Calu3 (cell line): ENCODE measurements at regions not wholly inside any gene's neighbourhood (a gene's known extent, or its start where the extent isn't known, plus 50 kb on each side); places are given as distances from the start of the nearest gene placed in this dataset.
"Not testable (repeated sequence)": the region's sequence is repeated elsewhere in the genome, so short reads cannot be mapped to it uniquely, and the experiment has no call there.

Experiments used
- BruUV-seq: library from RNA; stranded (reverse); fragments of 400-500 nt; replicated peaks from 2 replicates; lab custom pipeline; 2021; lab: Mats Ljungman, UMichigan
- CTCF ChIA-PET: fragments of 300-600 bp; sonication (Branson Sonifier 250); formaldehyde crosslinking; loops from one replicate; lab custom pipeline; 2022; ENCODE audit warnings: antibody characterized with exemption; lab: Charles Lee
- DNase-seq: peaks from one replicate; pipeline ENCODE4 v3.0.0; 2022
- H3K27ac Mint-ChIP-seq: one replicate; pipeline ENCODE4 v1.8.0; 2022; ENCODE audit warnings: mixed read lengths; ENCODE audit not compliant: unreplicated experiment
- H3K27me3 Mint-ChIP-seq: one replicate; pipeline ENCODE4 v1.8.0; 2022; ENCODE audit warnings: mixed read lengths; ENCODE audit not compliant: unreplicated experiment
- H3K36me3 Mint-ChIP-seq: one replicate; pipeline ENCODE4 v1.8.0; 2022; ENCODE audit warnings: mild to moderate bottlenecking, moderate library complexity, mixed read lengths; ENCODE audit not compliant: insufficient read depth, unreplicated experiment
- H3K4me1 Mint-ChIP-seq: one replicate; pipeline ENCODE4 v1.8.0; 2022; ENCODE audit warnings: mild to moderate bottlenecking, low read depth, mixed read lengths; ENCODE audit not compliant: unreplicated experiment
- H3K4me3 Mint-ChIP-seq: one replicate; pipeline ENCODE4 v1.8.0; 2022; ENCODE audit warnings: mild to moderate bottlenecking, low read depth, moderate library complexity, mixed read lengths; ENCODE audit not compliant: unreplicated experiment
- H3K9me3 Mint-ChIP-seq: one replicate; pipeline ENCODE4 v1.8.0; 2022; ENCODE audit warnings: low read depth, mixed read lengths; ENCODE audit not compliant: unreplicated experiment
- CTCF ChIP-seq: fragments of 200-600 bp; IDR thresholded peaks from one replicate; pipeline ENCODE4 v1.8.0; 2022; ENCODE audit warnings: antibody characterized with exemption; ENCODE audit not compliant: unreplicated experiment
- intact Hi-C: fragments of 100-400 bp; cut with micrococcal nuclease; formaldehyde crosslinking; loops from one replicate; pipeline ENCODE4 v1.10.0; 2022; ENCODE audit not compliant: unreplicated experiment

DNA sequence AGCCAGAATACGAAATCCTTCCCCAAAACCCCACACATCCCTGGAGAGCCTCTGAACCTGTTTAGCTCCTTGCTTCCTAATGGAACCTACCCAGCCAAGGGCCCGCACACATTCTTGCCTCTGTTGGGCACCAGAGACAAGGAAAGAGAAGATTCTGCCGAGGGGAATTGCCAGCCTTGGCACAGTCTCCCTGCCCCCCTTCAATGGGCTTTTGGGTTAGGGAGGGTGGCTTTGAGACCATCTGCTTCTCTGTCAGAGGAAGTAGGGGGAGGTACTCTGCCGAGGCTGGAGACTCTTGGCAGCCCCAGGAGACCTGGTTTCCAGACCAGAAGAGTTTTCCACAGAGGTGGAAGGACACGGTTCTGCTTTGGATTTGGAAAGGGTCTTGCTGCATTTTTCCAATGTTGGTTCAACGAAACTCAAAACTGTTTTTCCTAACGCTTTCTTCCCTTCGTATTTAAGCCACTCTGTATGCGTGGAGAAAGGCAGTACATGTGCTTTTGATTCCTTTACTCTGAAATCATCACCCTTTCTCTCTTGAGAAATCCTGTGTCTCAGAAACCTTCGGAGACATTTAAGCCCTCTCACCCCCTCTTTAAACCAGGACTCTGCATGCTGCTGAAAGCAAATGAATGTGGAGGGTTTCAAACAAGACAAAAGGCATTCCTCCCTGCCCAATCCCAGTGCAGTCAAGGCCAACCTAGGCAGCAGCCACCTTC, 78.8 kb upstream of the PRR23C start:
- H3K4me1 Mint-ChIP-seq = peaks cover 21% of the 10 kb centered on the region

GRCh38 chr3:139124197-139124596, 79.5 kb upstream of the PRR23C start:
- H3K4me1 Mint-ChIP-seq = peaks cover 21% of the 10 kb centered on the region
- TF ChIP-seq CTCF = no peak
- CTCF ChIA-PET = no interaction called here
- H3K4me3 Mint-ChIP-seq = no peak overlapping the region
- H3K36me3 Mint-ChIP-seq = no peaks in the 10 kb centered on the region
- no peaks in the 10 kb centered on the region for H3K9me3 Mint-ChIP-seq
- H3K27me3 Mint-ChIP-seq = peaks cover 13% of the 10 kb centered on the region
- H3K27ac Mint-ChIP-seq = no peak overlapping the region
- DNase-seq = no peak
- intact Hi-C loops = no loop called here
- no TSS peak for BruUV-seq

More for the DNA sequence above, 78.8 kb upstream of the PRR23C start:
- Mint-ChIP-seq H3K27ac (no peak overlapping the region), H3K9me3 (no peaks in the 10 kb centered on the region), H3K36me3 (no peaks in the 10 kb centered on the region), H3K27me3 (peaks cover 7% of the 10 kb centered on the region), H3K4me3 (no peak overlapping the region)
- DNase-seq = no peak
- CTCF ChIA-PET = no interaction called here
- TF ChIP-seq CTCF = no peak
- intact Hi-C loops = no loop called here
- BruUV-seq = no TSS peak

DNA sequence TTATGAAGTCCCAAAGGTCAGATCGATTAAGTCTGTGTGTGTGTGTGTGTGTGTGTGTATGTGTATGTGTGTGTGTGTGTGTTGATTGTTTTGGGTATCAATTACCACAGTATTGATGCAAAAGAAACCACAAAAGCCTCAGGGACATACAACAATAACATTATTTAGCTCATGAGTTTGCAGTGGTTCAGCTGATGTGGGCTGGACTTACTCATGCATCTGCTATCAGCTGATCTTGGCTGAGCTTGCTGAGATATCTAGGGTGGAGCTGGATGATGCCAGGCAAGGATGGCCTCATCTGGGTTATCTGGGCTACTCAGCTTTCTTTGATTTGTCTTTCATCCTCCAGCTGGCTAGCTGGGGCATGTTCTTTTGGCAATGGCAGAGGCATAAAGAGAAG, 82.4 kb upstream of the PRR23C start:
- no peaks in the 10 kb centered on the region for H3K9me3 Mint-ChIP-seq
- H3K36me3 Mint-ChIP-seq = no peaks in the 10 kb centered on the region
- no TSS peak for BruUV-seq
- CTCF ChIA-PET = interaction anchor here (1.5 kb wide), 1 partner anchor 15 kb away, joined by 6 read pairs; no protein-coding TSS in a partner anchor
- no peak overlapping the region for H3K27ac Mint-ChIP-seq
- no peak overlapping the region for H3K4me3 Mint-ChIP-seq
- no peaks in the 10 kb centered on the region for H3K4me1 Mint-ChIP-seq
- no peak for DNase-seq
- intact Hi-C loops = no loop called here
- H3K27me3 Mint-ChIP-seq = peaks cover 35% of the 10 kb centered on the region
- TF ChIP-seq CTCF = no peak

DNA sequence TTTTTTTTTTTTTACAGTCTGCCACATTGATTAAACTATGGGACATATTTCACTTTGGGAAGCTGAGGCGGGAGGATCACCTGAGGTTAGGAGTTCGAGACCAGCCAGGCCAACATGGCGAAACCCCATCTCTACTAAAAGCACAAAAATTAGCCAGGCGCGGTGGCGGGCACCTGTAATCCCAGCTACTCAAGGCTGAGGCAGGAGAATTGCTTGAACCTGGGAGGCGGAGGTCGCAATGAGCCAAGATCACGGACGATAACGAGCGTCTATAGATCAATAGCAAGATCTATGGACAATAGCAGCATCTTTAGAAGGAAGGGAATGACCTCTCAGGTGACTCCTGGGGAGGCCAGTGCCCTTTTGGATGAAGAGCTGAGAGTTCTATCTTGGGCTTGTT, 82.9 kb upstream of the PRR23C start:
- H3K9me3 Mint-ChIP-seq, BruUV-seq, H3K36me3 Mint-ChIP-seq, H3K27ac Mint-ChIP-seq, intact Hi-C loops, H3K4me3 Mint-ChIP-seq, DNase-seq, H3K4me1 Mint-ChIP-seq: not testable (repeated sequence)
- CTCF ChIA-PET = interaction anchor here (0.6 to 1.5 kb wide), 2 partner anchors 16 to 1661 kb away, joined by 5 to 6 read pairs; no protein-coding TSS in a partner anchor
- peaks cover 35% of the 10 kb centered on the region for H3K27me3 Mint-ChIP-seq

GRCh38 chr3:139128803-139129202, 84.1 kb upstream of the PRR23C start:
- CTCF ChIA-PET = no interaction called here
- Mint-ChIP-seq H3K36me3 (no peaks in the 10 kb centered on the region), H3K9me3 (no peaks in the 10 kb centered on the region), H3K27me3 (peaks cover 35% of the 10 kb centered on the region), H3K27ac (no peak overlapping the region), H3K4me1 (no peaks in the 10 kb centered on the region), H3K4me3 (no peak overlapping the region)
- DNase-seq = no peak
- BruUV-seq = no TSS peak
- no peak for TF ChIP-seq CTCF
- intact Hi-C loops = no loop called here
